Heart left ventricle (tissue), 13 donors: ENCODE measurements at regions not wholly inside any gene's neighbourhood (a gene's known extent, or its start where the extent isn't known, plus 50 kb on each side); places are given as distances from the start of the nearest gene placed in this dataset.

Experiments used
- CTCF ChIP-seq, 12 donors: fragments of 200-600 bp; sonication (generic) in 4 of 12; IDR thresholded peaks; one replicate each; pipeline versions ENCODE4 v1.5.0 to v1.8.0; 2018 to 2022; ENCODE audit warnings: antibody characterized with exemption in 12 of 12, mild to moderate bottlenecking in 5 of 12
- POLR2A ChIP-seq, 2 donors: fragments of 450-650 bp; IDR thresholded peaks; one replicate each; pipeline ENCODE4 v1.6.1; 2017; ENCODE audit warnings: antibody characterized with exemption in 2 of 2, mild to moderate bottlenecking in 2 of 2, moderate library complexity in 2 of 2
- donor health status: ischemic (EF 13 %, LVEDD 7.1; RV severe dilation, severe dysfunction).
- donor health status: DM: no; HTN: yes; CAD: no.
- donor health status: DM: no; HTN: no; CAD: no.
- donor health status: ischemic (EF 25% LVEDD 6.9; RV normal size, moderate dysfunction).
- donor health status: ischemic (EF 25% LVEDD 5.7; RV mildly dilated, moderate dysfunction).
- donor health status: ischemic (EF 35%, LVEDD 5.7; RV mildly dilated, moderate dysfunction).
- donor health status: nonischemic (EF 11% LVEDD 7.7; RV severe dilation, severe dysfunction).
- donor health status: DM: yes; HTN: yes; CAD: no.
- donor health status: PGD.
- donor health status: ischemic (EF 29% LVEDD 5.4; RV normal size, mild dysfunction).
- donor health status: nonischemic (EF 23%, LVEDD 6.1; RV moderate dilation, normal function).

GRCh38 chr4:38411981-38412536 lies 251.9 kb upstream of the KLF3 start:
- no peak for TF ChIP-seq POLR2A (IDR thresholded peaks at IDR 0.05)
- no peak for TF ChIP-seq CTCF (IDR thresholded peaks at IDR 0.05)
